ENCODE measurements at regions not wholly inside any gene's neighbourhood (a gene's known extent, or its start where the extent isn't known, plus 50 kb on each side); places are given as distances from the start of the nearest gene placed in this dataset.

DNA sequence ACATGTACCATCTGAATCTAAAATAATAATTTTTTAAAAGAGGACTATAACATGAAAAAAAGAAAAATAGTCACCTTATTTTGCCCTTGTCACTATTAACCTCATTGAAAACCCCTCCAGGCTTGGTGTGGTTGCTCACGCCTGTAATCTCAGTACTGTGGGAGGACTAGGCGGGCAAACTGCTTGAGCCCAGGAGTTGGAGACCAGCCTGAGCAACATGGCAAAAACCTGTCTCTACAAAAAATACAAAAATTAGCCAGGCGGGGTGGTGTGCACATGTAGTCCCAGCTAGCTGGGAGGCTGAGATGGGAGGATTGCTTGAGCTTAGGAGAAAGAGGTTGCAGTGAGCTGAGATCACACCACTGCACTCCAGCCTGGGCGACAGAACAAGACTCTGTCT is 126.3 kb upstream of the KRAS start:
- Histone ChIP-seq H3K9me2 (ENCODE audit: insufficient read depth) (no peaks in the 10 kb centered on the region), H3F3A (replicated peaks; ENCODE audit: low read depth) (no peaks in the 10 kb centered on the region), H3K4me3 (no peak overlapping the region), H3K79me2 (replicated peaks; ENCODE audit: insufficient read depth) (no peaks in the 10 kb centered on the region), H3K4me2 (no peak overlapping the region), H3K27me3 (ENCODE audit: insufficient read depth) (no peaks in the 10 kb centered on the region), H3K36me3 (ENCODE audit: insufficient read depth) (no peaks in the 10 kb centered on the region), H4K20me1 (replicated peaks; ENCODE audit: insufficient read depth) (no peaks in the 10 kb centered on the region), H3K27ac (ENCODE audit: low read depth) (no peak overlapping the region), H3K4me1 (ENCODE audit: insufficient read depth) (no peaks in the 10 kb centered on the region), H2AFZ (no peak overlapping the region)
- no peaks in the 10 kb centered on the region for H3K27me3 Mint-ChIP-seq (ENCODE audit: insufficient read depth, low read depth, poor library complexity)
- no peak overlapping the region for H3K4me3 Mint-ChIP-seq
- DNase-seq (ENCODE audit: low spot score) (no peak), ATAC-seq (no peak)
- peaks cover 10% of the 10 kb centered on the region; the same call in 2 of the 3 replicates for H3K4me1 Mint-ChIP-seq
- H3K27ac Mint-ChIP-seq: no peak overlapping the region
- H3K36me3 Mint-ChIP-seq (ENCODE audit: low read depth): no peaks in the 10 kb centered on the region
- no peak for TF ChIP-seq EZH2 (IDR thresholded peaks at IDR 0.05; ENCODE audit: low read depth, unreplicated experiment)
- no peak for TF ChIP-seq EZH2phosphoT487 (IDR thresholded peaks at IDR 0.05; ENCODE audit: unreplicated experiment)
- TF ChIP-seq, protein P1, sequence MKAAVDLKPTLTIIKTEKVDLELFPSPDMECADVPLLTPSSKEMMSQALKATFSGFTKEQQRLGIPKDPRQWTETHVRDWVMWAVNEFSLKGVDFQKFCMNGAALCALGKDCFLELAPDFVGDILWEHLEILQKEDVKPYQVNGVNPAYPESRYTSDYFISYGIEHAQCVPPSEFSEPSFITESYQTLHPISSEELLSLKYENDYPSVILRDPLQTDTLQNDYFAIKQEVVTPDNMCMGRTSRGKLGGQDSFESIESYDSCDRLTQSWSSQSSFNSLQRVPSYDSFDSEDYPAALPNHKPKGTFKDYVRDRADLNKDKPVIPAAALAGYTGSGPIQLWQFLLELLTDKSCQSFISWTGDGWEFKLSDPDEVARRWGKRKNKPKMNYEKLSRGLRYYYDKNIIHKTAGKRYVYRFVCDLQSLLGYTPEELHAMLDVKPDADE (IDR thresholded peaks at IDR 0.05): no peak
- TF ChIP-seq, protein P2, sequence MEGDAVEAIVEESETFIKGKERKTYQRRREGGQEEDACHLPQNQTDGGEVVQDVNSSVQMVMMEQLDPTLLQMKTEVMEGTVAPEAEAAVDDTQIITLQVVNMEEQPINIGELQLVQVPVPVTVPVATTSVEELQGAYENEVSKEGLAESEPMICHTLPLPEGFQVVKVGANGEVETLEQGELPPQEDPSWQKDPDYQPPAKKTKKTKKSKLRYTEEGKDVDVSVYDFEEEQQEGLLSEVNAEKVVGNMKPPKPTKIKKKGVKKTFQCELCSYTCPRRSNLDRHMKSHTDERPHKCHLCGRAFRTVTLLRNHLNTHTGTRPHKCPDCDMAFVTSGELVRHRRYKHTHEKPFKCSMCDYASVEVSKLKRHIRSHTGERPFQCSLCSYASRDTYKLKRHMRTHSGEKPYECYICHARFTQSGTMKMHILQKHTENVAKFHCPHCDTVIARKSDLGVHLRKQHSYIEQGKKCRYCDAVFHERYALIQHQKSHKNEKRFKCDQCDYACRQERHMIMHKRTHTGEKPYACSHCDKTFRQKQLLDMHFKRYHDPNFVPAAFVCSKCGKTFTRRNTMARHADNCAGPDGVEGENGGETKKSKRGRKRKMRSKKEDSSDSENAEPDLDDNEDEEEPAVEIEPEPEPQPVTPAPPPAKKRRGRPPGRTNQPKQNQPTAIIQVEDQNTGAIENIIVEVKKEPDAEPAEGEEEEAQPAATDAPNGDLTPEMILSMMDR (conservative IDR thresholded peaks at IDR 0.05; ENCODE audit: low read depth in 2 of 2): no peak
- no peak for TF ChIP-seq CREB1 (CRISPR knock-in tag; IDR thresholded peaks at IDR 0.05; ENCODE audit: low read depth)
- no peak for TF ChIP-seq POLR2AphosphoS5 (IDR thresholded peaks at IDR 0.05; ENCODE audit: low read depth)
- TF ChIP-seq, protein P3, sequence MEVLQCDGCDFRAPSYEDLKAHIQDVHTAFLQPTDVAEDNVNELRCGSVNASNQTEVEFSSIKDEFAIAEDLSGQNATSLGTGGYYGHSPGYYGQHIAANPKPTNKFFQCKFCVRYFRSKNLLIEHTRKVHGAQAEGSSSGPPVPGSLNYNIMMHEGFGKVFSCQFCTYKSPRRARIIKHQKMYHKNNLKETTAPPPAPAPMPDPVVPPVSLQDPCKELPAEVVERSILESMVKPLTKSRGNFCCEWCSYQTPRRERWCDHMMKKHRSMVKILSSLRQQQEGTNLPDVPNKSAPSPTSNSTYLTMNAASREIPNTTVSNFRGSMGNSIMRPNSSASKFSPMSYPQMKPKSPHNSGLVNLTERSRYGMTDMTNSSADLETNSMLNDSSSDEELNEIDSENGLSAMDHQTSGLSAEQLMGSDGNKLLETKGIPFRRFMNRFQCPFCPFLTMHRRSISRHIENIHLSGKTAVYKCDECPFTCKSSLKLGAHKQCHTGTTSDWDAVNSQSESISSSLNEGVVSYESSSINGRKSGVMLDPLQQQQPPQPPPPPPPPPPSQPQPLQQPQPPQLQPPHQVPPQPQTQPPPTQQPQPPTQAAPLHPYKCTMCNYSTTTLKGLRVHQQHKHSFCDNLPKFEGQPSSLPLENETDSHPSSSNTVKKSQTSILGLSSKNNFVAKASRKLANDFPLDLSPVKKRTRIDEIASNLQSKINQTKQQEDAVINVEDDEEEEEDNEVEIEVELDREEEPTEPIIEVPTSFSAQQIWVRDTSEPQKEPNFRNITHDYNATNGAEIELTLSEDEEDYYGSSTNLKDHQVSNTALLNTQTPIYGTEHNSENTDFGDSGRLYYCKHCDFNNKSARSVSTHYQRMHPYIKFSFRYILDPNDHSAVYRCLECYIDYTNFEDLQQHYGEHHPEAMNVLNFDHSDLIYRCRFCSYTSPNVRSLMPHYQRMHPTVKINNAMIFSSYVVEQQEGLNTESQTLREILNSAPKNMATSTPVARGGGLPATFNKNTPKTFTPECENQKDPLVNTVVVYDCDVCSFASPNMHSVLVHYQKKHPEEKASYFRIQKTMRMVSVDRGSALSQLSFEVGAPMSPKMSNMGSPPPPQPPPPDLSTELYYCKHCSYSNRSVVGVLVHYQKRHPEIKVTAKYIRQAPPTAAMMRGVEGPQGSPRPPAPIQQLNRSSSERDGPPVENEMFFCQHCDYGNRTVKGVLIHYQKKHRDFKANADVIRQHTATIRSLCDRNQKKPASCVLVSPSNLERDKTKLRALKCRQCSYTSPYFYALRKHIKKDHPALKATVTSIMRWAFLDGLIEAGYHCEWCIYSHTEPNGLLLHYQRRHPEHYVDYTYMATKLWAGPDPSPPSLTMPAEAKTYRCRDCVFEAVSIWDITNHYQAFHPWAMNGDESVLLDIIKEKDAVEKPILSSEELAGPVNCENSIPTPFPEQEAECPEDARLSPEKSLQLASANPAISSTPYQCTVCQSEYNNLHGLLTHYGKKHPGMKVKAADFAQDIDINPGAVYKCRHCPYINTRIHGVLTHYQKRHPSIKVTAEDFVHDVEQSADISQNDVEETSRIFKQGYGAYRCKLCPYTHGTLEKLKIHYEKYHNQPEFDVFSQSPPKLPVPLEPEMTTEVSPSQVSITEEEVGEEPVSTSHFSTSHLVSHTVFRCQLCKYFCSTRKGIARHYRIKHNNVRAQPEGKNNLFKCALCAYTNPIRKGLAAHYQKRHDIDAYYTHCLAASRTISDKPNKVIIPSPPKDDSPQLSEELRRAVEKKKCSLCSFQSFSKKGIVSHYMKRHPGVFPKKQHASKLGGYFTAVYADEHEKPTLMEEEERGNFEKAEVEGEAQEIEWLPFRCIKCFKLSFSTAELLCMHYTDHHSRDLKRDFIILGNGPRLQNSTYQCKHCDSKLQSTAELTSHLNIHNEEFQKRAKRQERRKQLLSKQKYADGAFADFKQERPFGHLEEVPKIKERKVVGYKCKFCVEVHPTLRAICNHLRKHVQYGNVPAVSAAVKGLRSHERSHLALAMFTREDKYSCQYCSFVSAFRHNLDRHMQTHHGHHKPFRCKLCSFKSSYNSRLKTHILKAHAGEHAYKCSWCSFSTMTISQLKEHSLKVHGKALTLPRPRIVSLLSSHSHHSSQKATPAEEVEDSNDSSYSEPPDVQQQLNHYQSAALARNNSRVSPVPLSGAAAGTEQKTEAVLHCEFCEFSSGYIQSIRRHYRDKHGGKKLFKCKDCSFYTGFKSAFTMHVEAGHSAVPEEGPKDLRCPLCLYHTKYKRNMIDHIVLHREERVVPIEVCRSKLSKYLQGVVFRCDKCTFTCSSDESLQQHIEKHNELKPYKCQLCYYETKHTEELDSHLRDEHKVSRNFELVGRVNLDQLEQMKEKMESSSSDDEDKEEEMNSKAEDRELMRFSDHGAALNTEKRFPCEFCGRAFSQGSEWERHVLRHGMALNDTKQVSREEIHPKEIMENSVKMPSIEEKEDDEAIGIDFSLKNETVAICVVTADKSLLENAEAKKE (CRISPR knock-in tag; IDR thresholded peaks at IDR 0.05): no peak
- no peak for TF ChIP-seq ZNF331 (CRISPR knock-in tag; IDR thresholded peaks at IDR 0.05; ENCODE audit: low read depth)
- TF ChIP-seq STAT1 (IDR thresholded peaks at IDR 0.05; ENCODE audit: unreplicated experiment): no peak
- TF ChIP-seq NANOG (IDR thresholded peaks at IDR 0.05; ENCODE audit: borderline replicate concordance): no peak
- H3K9me3 Mint-ChIP-seq: no peaks in the 10 kb centered on the region

All from GM23338 (cell line).